Mesendoderm (in vitro differentiated cells): ENCODE measurements at regions not wholly inside any gene's neighbourhood (a gene's known extent, or its start where the extent isn't known, plus 50 kb on each side); places are given as distances from the start of the nearest gene placed in this dataset.
A peak's percentile ranks its signal among the peaks of the same experiment; 100 is the strongest.

Experiments used
- DNase-seq: peaks from one replicate; pipeline ENCODE4 v3.0.0; 2013
- H2AK5ac ChIP-seq: 2 replicates; pipeline ENCODE4 v1.6.1; 2013; ENCODE audit warnings: low read length, inconsistent platforms
- H2BK120ac ChIP-seq: 2 replicates; pipeline ENCODE4 v1.6.1; 2013; ENCODE audit warnings: low read depth, mild to moderate bottlenecking, low read length, moderate library complexity, mixed read lengths
- H2BK15ac ChIP-seq: replicated peaks from 2 replicates; pipeline ENCODE4 v1.6.1; 2013; ENCODE audit warnings: low read depth, mild to moderate bottlenecking, moderate library complexity
- H2BK5ac ChIP-seq: 2 replicates; pipeline ENCODE4 v1.6.1; 2013; ENCODE audit warnings: low read length, inconsistent platforms
- H3K18ac ChIP-seq: 2 replicates; pipeline ENCODE4 v1.6.1; 2013; ENCODE audit warnings: mild to moderate bottlenecking, low read length, mixed read lengths
- H3K23ac ChIP-seq: one replicate; pipeline ENCODE4 v1.6.1; 2013; ENCODE audit warnings: low read length
- H3K27ac ChIP-seq: 2 replicates; pipeline ENCODE4 v1.5.1; 2013; ENCODE audit warnings: low read depth, mild to moderate bottlenecking, inconsistent platforms, low read length, moderate library complexity
- H3K27me3 ChIP-seq: 2 replicates; pipeline ENCODE4 v1.6.1; 2013; ENCODE audit warnings: low read length, control low read depth, mild to moderate bottlenecking, inconsistent platforms; ENCODE audit not compliant: insufficient read depth, poor library complexity
- H3K36me3 ChIP-seq: 2 replicates; pipeline ENCODE4 v1.6.1; 2013; ENCODE audit warnings: low read length, inconsistent platforms; ENCODE audit not compliant: control insufficient read depth, insufficient read depth
- H3K4ac ChIP-seq: one replicate; pipeline ENCODE4 v1.6.1; 2013; ENCODE audit warnings: low read depth, mild to moderate bottlenecking, low read length, moderate library complexity
- H3K4me1 ChIP-seq: 2 replicates; pipeline ENCODE4 v1.6.1; 2013; ENCODE audit warnings: low read depth, low read length, inconsistent platforms; ENCODE audit not compliant: control insufficient read depth
- H3K4me2 ChIP-seq: 2 replicates; pipeline ENCODE4 v1.6.1; 2013; ENCODE audit warnings: low read length
- H3K4me3 ChIP-seq: 2 replicates; pipeline ENCODE4 v1.5.1; 2013; ENCODE audit warnings: mild to moderate bottlenecking, low read length
- H3K56ac ChIP-seq: one replicate; pipeline ENCODE4 v1.6.1; 2013; ENCODE audit warnings: low read length
- H3K79me1 ChIP-seq: 2 replicates; pipeline ENCODE4 v1.6.1; 2013; ENCODE audit warnings: low read length, inconsistent platforms
- H3K79me2 ChIP-seq: 2 replicates; pipeline ENCODE4 v1.6.1; 2013; ENCODE audit warnings: mild to moderate bottlenecking, low read length; ENCODE audit not compliant: control insufficient read depth, insufficient read depth
- H3K9ac ChIP-seq: 2 replicates; pipeline ENCODE4 v1.6.1; 2013; ENCODE audit warnings: low read length, inconsistent platforms
- H4K5ac ChIP-seq: one replicate; pipeline ENCODE4 v1.6.1; 2013; ENCODE audit warnings: low read length
- H4K8ac ChIP-seq: one replicate; pipeline ENCODE4 v1.6.1; 2013; ENCODE audit warnings: low read depth, mild to moderate bottlenecking, control low read depth, low read length, moderate library complexity
- WGBS: extraction: QIAGEN DNeasy Blood & Tissue Kit; methylation state at CpG from one replicate; pipeline ENCODE4 v1.1.7; 2013; ENCODE audit warnings: low lambda C conversion rate, missing lambda C conversion rate; ENCODE audit not compliant: insufficient coverage; ENCODE audit errors: extremely low coverage; 5-methylcytosine and 5-hydroxymethylcytosine counted together

DNA sequence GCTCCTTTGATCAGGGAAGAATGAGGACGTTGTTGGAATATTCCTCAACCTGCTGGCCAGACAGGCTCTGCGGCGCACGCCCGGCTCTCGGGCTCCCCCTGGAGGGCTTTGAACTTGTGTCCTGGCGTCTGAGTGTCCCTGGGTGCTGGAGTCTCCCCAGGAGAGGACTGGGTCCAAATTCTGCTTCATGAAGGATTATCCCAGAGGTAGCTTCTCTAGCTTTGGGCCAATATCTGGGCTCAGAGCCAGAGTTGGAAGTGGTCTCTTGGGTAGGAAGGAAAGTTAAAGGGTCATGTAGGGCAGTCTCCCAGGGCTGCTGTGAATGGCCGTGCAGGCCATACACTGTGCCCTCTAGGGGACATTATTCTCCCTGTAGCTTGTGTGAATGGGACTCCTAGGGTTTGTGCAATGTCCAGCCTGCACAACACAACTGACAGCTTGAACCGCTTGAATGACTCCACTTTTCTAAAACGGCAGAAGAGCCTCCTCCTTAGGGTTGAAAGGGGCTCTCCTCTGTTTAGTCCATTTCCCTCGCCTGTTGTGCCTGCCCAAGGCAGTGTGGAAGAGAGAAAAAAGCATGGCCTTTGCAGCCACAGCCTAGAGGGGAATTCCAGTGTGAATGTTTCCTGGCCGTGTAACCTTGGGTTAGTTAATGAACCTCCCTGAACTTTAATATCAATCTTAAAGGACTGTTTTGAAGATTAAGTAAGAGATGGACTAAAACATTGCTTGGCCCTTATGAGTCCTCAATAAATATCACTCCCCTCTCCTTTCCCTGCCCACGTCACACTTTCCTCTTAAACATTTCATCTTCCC is 111.2 kb upstream of the THY1 start:
- DNase-seq, result peak; percentile 77
- Histone ChIP-seq H3K36me3 (no peaks in the 10 kb centered on the region), H3K4me2 (no peak overlapping the region), H3K56ac (no peak overlapping the region), H3K27ac (no peak overlapping the region), H3K4ac (no peak overlapping the region), H3K9ac (no peak overlapping the region), H4K8ac (no peak overlapping the region), H4K5ac (no peak overlapping the region), H3K18ac (no peak overlapping the region), H3K4me1 (no peaks in the 10 kb centered on the region), H2AK5ac (no peak overlapping the region), H3K23ac (no peak overlapping the region), H3K27me3 (no peaks in the 10 kb centered on the region), H3K4me3 (no peak overlapping the region), H2BK120ac (no peak overlapping the region), H2BK15ac (no peak overlapping the region), H2BK5ac (no peak overlapping the region), H3K79me2 (no peaks in the 10 kb centered on the region), H3K79me1 (no peaks in the 10 kb centered on the region)
- WGBS, result no CpG with 5 or more reads among the region's 13 CpGs

GRCh38 chr11:119533462-119533861 is 110.5 kb upstream of the THY1 start:
- Histone ChIP-seq H4K8ac (no peak overlapping the region), H3K4ac (no peak overlapping the region), H3K79me1 (no peaks in the 10 kb centered on the region), H2BK15ac (no peak overlapping the region), H3K23ac (no peak overlapping the region), H3K18ac (no peak overlapping the region), H3K27me3 (no peaks in the 10 kb centered on the region), H3K4me1 (no peaks in the 10 kb centered on the region), H4K5ac (no peak overlapping the region), H2BK120ac (no peak overlapping the region), H3K56ac (no peak overlapping the region), H3K4me2 (no peak overlapping the region), H3K9ac (no peak overlapping the region), H3K36me3 (no peaks in the 10 kb centered on the region), H3K79me2 (no peaks in the 10 kb centered on the region), H3K27ac (no peak overlapping the region), H2BK5ac (no peak overlapping the region), H3K4me3 (no peak overlapping the region), H2AK5ac (no peak overlapping the region)
- WGBS, result no CpG with 5 or more reads among the region's 10 CpGs
- DNase-seq, result no peak

- Histone ChIP-seq H3K79me2 (no peaks in the 10 kb centered on the region), H3K4ac (no peak overlapping the region), H3K23ac (no peak overlapping the region), H3K27ac (no peak overlapping the region), H3K36me3 (no peaks in the 10 kb centered on the region), H3K4me1 (no peaks in the 10 kb centered on the region), H3K4me3 (no peak overlapping the region), H2AK5ac (no peak overlapping the region), H3K18ac (no peak overlapping the region), H4K8ac (no peak overlapping the region), H3K56ac (no peak overlapping the region), H2BK120ac (no peak overlapping the region), H3K9ac (no peak overlapping the region), H3K27me3 (no peaks in the 10 kb centered on the region), H2BK15ac (no peak overlapping the region), H3K79me1 (no peaks in the 10 kb centered on the region), H4K5ac (no peak overlapping the region), H3K4me2 (no peak overlapping the region), H2BK5ac (no peak overlapping the region)
- DNase-seq, result no peak
- WGBS, result no CpG with 5 or more reads among the region's 2 CpGs
Observed at GRCh38 chr11:119532551-119532950, 109.6 kb upstream of the THY1 start.

DNA sequence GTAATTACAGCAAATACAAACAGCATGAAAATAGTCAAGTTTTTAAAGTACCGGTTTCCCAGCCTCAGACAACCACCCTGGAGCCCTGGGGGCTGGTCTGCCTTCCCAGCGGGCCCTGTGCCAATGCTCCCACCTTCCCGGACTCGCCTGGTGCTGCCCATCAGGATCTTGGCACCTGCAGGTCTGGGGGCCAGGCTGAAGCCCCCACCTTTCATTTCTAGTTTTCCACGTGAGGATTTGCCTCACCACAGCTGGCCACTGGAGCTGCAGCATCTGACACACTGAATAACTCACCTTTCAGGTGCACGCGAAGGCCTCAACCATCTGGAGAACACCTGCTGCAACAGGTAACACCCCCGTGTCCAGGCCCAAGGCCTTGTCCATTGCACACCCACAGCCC is 108.7 kb upstream of the THY1 start:
- DNase-seq, result no peak
- Histone ChIP-seq H3K23ac (no peak overlapping the region), H3K4me2 (no peak overlapping the region), H3K27ac (no peak overlapping the region), H3K9ac (no peak overlapping the region), H2AK5ac (no peak overlapping the region), H2BK120ac (no peak overlapping the region), H4K5ac (no peak overlapping the region), H3K27me3 (no peaks in the 10 kb centered on the region), H2BK5ac (no peak overlapping the region), H3K4me3 (no peak overlapping the region), H3K56ac (no peak overlapping the region), H3K4me1 (no peaks in the 10 kb centered on the region), H2BK15ac (no peak overlapping the region), H3K79me2 (no peaks in the 10 kb centered on the region), H3K18ac (no peak overlapping the region), H3K4ac (no peak overlapping the region), H3K79me1 (no peaks in the 10 kb centered on the region), H3K36me3 (no peaks in the 10 kb centered on the region), H4K8ac (no peak overlapping the region)
- WGBS, result no CpG with 5 or more reads among the region's 8 CpGs

GRCh38 chr11:119531056-119531455 is 108.1 kb upstream of the THY1 start:
- Histone ChIP-seq H3K36me3 (no peaks in the 10 kb centered on the region), H3K4me3 (no peak overlapping the region), H2BK120ac (no peak overlapping the region), H2BK15ac (no peak overlapping the region), H3K79me1 (no peaks in the 10 kb centered on the region), H2AK5ac (no peak overlapping the region), H3K27ac (no peak overlapping the region), H3K4me1 (no peaks in the 10 kb centered on the region), H3K23ac (no peak overlapping the region), H3K18ac (no peak overlapping the region), H3K4me2 (no peak overlapping the region), H3K9ac (no peak overlapping the region), H4K8ac (no peak overlapping the region), H3K56ac (no peak overlapping the region), H3K27me3 (no peaks in the 10 kb centered on the region), H2BK5ac (no peak overlapping the region), H3K79me2 (no peaks in the 10 kb centered on the region), H3K4ac (no peak overlapping the region), H4K5ac (no peak overlapping the region)
- no peak for DNase-seq
- WGBS, result no CpG with 5 or more reads among the region's 3 CpGs

- WGBS, result no CpG with 5 or more reads among the region's 6 CpGs
- H3K18ac ChIP-seq, result no peak overlapping the region
- H3K27ac ChIP-seq, result no peak overlapping the region
- no peak overlapping the region for H3K23ac ChIP-seq
- no peak overlapping the region for H2BK15ac ChIP-seq
- H4K5ac ChIP-seq, result no peak overlapping the region
- H3K56ac ChIP-seq, result no peak overlapping the region
- H3K27me3 ChIP-seq, result no peaks in the 10 kb centered on the region
- no peak overlapping the region for H3K9ac ChIP-seq
- no peak overlapping the region for H2AK5ac ChIP-seq
- H3K4ac ChIP-seq, result no peak overlapping the region
- H3K36me3 ChIP-seq, result no peaks in the 10 kb centered on the region
- H3K4me3 ChIP-seq, result no peak overlapping the region
- H2BK5ac ChIP-seq, result no peak overlapping the region
- H3K4me1 ChIP-seq, result no peaks in the 10 kb centered on the region
- DNase-seq, result no peak
- H4K8ac ChIP-seq, result no peak overlapping the region
- no peak overlapping the region for H3K4me2 ChIP-seq
- H2BK120ac ChIP-seq, result no peak overlapping the region
- H3K79me2 ChIP-seq, result no peaks in the 10 kb centered on the region
- H3K79me1 ChIP-seq, result no peaks in the 10 kb centered on the region
Observed at GRCh38 chr11:119530509-119530908, 107.5 kb upstream of the THY1 start.
